ENCODE measurements at regions not wholly inside any gene's neighbourhood (a gene's known extent, or its start where the extent isn't known, plus 50 kb on each side); places are given as distances from the start of the nearest gene placed in this dataset.

GRCh38 chr1:62917314-62917713 is 133.4 kb downstream of the ATG4C start:
- DNase-seq (ENCODE audit: low read depth): no peak
- TF ChIP-seq, protein P1, sequence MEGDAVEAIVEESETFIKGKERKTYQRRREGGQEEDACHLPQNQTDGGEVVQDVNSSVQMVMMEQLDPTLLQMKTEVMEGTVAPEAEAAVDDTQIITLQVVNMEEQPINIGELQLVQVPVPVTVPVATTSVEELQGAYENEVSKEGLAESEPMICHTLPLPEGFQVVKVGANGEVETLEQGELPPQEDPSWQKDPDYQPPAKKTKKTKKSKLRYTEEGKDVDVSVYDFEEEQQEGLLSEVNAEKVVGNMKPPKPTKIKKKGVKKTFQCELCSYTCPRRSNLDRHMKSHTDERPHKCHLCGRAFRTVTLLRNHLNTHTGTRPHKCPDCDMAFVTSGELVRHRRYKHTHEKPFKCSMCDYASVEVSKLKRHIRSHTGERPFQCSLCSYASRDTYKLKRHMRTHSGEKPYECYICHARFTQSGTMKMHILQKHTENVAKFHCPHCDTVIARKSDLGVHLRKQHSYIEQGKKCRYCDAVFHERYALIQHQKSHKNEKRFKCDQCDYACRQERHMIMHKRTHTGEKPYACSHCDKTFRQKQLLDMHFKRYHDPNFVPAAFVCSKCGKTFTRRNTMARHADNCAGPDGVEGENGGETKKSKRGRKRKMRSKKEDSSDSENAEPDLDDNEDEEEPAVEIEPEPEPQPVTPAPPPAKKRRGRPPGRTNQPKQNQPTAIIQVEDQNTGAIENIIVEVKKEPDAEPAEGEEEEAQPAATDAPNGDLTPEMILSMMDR (conservative IDR thresholded peaks at IDR 0.05; ENCODE audit: control insufficient read depth, insufficient read depth, low read depth, low read length): no peak
- H3K4me3 ChIP-seq (ENCODE audit: control insufficient read depth, low read depth, low read length): no peak overlapping the region

GRCh38 chr1:62917805-62918204 is 133.9 kb downstream of the ATG4C start:
- TF ChIP-seq, protein P1 (conservative IDR thresholded peaks at IDR 0.05; ENCODE audit: control insufficient read depth, insufficient read depth, low read depth, low read length): no peak
- no peak overlapping the region for H3K4me3 ChIP-seq (ENCODE audit: control insufficient read depth, low read depth, low read length)
- DNase-seq (ENCODE audit: low read depth): no peak

- TF ChIP-seq, protein P1 (conservative IDR thresholded peaks at IDR 0.05; ENCODE audit: control insufficient read depth, insufficient read depth, low read depth, low read length): no peak
- no peak for DNase-seq (ENCODE audit: low read depth)
- no peak overlapping the region for H3K4me3 ChIP-seq (ENCODE audit: control insufficient read depth, low read depth, low read length)
Measured at GRCh38 chr1:62918700-62919099, 134.8 kb downstream of the ATG4C start.

GRCh38 chr1:62922006-62922405 is 138.1 kb downstream of the ATG4C start:
- DNase-seq (ENCODE audit: low read depth): no peak
- TF ChIP-seq, protein P1 (conservative IDR thresholded peaks at IDR 0.05; ENCODE audit: control insufficient read depth, insufficient read depth, low read depth, low read length): no peak
- H3K4me3 ChIP-seq (ENCODE audit: control insufficient read depth, low read depth, low read length): no peak overlapping the region

- no peak for DNase-seq (ENCODE audit: low read depth)
- no peak overlapping the region for H3K4me3 ChIP-seq (ENCODE audit: control insufficient read depth, low read depth, low read length)
- TF ChIP-seq, protein P1 (conservative IDR thresholded peaks at IDR 0.05; ENCODE audit: control insufficient read depth, insufficient read depth, low read depth, low read length): no peak
Measured at GRCh38 chr1:62924983-62925790, 141.3 kb downstream of the ATG4C start.

GRCh38 chr1:62926681-62927252 is 142.8 kb downstream of the ATG4C start:
- TF ChIP-seq, protein P1 (conservative IDR thresholded peaks at IDR 0.05; ENCODE audit: control insufficient read depth, insufficient read depth, low read depth, low read length): no peak
- no peak for DNase-seq (ENCODE audit: low read depth)
- no peak overlapping the region for H3K4me3 ChIP-seq (ENCODE audit: control insufficient read depth, low read depth, low read length)

Data from fibroblast of mammary gland (primary cell).